ENCODE measurements at regions not wholly inside any gene's neighbourhood (a gene's known extent, or its start where the extent isn't known, plus 50 kb on each side); places are given as distances from the start of the nearest gene placed in this dataset.
A peak's percentile ranks its signal among the peaks of the same experiment; 100 is the strongest.

- peaks cover 5% of the 10 kb centered on the region; the same call in 1 of the 2 replicates for H3K4me1 ChIP-seq (ENCODE audit: low read length)
- no peaks in the 10 kb centered on the region for H4K20me1 ChIP-seq (ENCODE audit: insufficient read depth, low read length)
- no peaks in the 10 kb centered on the region for H3K36me3 ChIP-seq (replicated peaks; ENCODE audit: insufficient read depth, low read length)
- no peaks in the 10 kb centered on the region for H3K79me2 ChIP-seq (ENCODE audit: low read length)
- no peaks in the 10 kb centered on the region for H3K27me3 ChIP-seq (replicated peaks; ENCODE audit: insufficient read depth, low read length)
- H2AFZ ChIP-seq (ENCODE audit: low read length), result no peak overlapping the region
- H3K4me3 ChIP-seq (ENCODE audit: low read length), result no peak overlapping the region
- H3K27ac ChIP-seq (ENCODE audit: low read length), result no peak overlapping the region
- no peak for TF ChIP-seq EZH2 (optimal IDR thresholded peaks at IDR 0.05; ENCODE audit: low read depth, low read length)
- TF ChIP-seq CTCF (IDR thresholded peaks at IDR 0.05; ENCODE audit: low read length), result no peak
- TF ChIP-seq EZH2phosphoT487 (IDR thresholded peaks at IDR 0.05; ENCODE audit: low read length), result no peak
- no peaks in the 10 kb centered on the region for H3F3A ChIP-seq (ENCODE audit: insufficient read depth, low read length)
- no peaks in the 10 kb centered on the region for H3K9me2 ChIP-seq (replicated peaks; ENCODE audit: insufficient read depth, low read length)
- H3K9me3 ChIP-seq (replicated peaks; ENCODE audit: insufficient read depth, low read length), result no peaks in the 10 kb centered on the region
- H3K9ac ChIP-seq (ENCODE audit: low read length), result no peak overlapping the region
- no peak overlapping the region for H3K4me2 ChIP-seq (ENCODE audit: low read depth, low read length)
- DNase-seq, result no peak
Observed at GRCh38 chr4:127165971-127166370, 466.8 kb upstream of the INTU start.

GRCh38 chr4:127174201-127174600, 458.6 kb upstream of the INTU start:
- Histone ChIP-seq H3K9me3 (replicated peaks; ENCODE audit: insufficient read depth, low read length) (no peaks in the 10 kb centered on the region), H3K79me2 (ENCODE audit: low read length) (no peaks in the 10 kb centered on the region), H3K4me1 (ENCODE audit: low read length) (peaks cover 28% of the 10 kb centered on the region), H3K27ac (ENCODE audit: low read length) (peak overlapping the region; percentile 59; the same call in 1 of the 2 replicates), H3K27me3 (replicated peaks; ENCODE audit: insufficient read depth, low read length) (no peaks in the 10 kb centered on the region), H4K20me1 (ENCODE audit: insufficient read depth, low read length) (no peaks in the 10 kb centered on the region), H3K9ac (ENCODE audit: low read length) (no peak overlapping the region), H3K4me2 (ENCODE audit: low read depth, low read length) (peak overlapping the region; percentile 34), H2AFZ (ENCODE audit: low read length) (peak overlapping the region; percentile 40; the same call in 1 of the 2 replicates), H3K36me3 (replicated peaks; ENCODE audit: insufficient read depth, low read length) (no peaks in the 10 kb centered on the region), H3K9me2 (replicated peaks; ENCODE audit: insufficient read depth, low read length) (no peaks in the 10 kb centered on the region), H3F3A (ENCODE audit: insufficient read depth, low read length) (no peaks in the 10 kb centered on the region; the same call in 1 of the 2 replicates), H3K4me3 (ENCODE audit: low read length) (no peak overlapping the region; the same call in 1 of the 2 replicates)
- TF ChIP-seq CTCF (IDR thresholded peaks at IDR 0.05; ENCODE audit: low read length), result peak; percentile 11; the same call in 1 of the 2 replicates
- no peak for TF ChIP-seq EZH2phosphoT487 (IDR thresholded peaks at IDR 0.05; ENCODE audit: low read length)
- DNase-seq, result peak; percentile 67

GRCh38 chr4:127174616-127175015, 458.1 kb upstream of the INTU start:
- no peaks in the 10 kb centered on the region; the same call in 1 of the 2 replicates for H3F3A ChIP-seq (ENCODE audit: insufficient read depth, low read length)
- H4K20me1 ChIP-seq (ENCODE audit: insufficient read depth, low read length), result no peaks in the 10 kb centered on the region
- H2AFZ ChIP-seq (ENCODE audit: low read length), result no peak overlapping the region
- DNase-seq, result no peak
- TF ChIP-seq EZH2phosphoT487 (IDR thresholded peaks at IDR 0.05; ENCODE audit: low read length) (no peak), CTCF (IDR thresholded peaks at IDR 0.05; ENCODE audit: low read length) (no peak), EZH2 (optimal IDR thresholded peaks at IDR 0.05; ENCODE audit: low read depth, low read length) (no peak)
- H3K9me3 ChIP-seq (replicated peaks; ENCODE audit: insufficient read depth, low read length), result no peaks in the 10 kb centered on the region
- H3K27me3 ChIP-seq (replicated peaks; ENCODE audit: insufficient read depth, low read length), result no peaks in the 10 kb centered on the region
- peaks cover 30% of the 10 kb centered on the region for H3K4me1 ChIP-seq (ENCODE audit: low read length)
- no peak overlapping the region for H3K4me3 ChIP-seq (ENCODE audit: low read length)
- H3K27ac ChIP-seq (ENCODE audit: low read length), result peak overlapping the region; percentile 59; the same call in 1 of the 2 replicates
- H3K4me2 ChIP-seq (ENCODE audit: low read depth, low read length), result peak overlapping the region; percentile 34; the same call in 1 of the 2 replicates
- H3K9ac ChIP-seq (ENCODE audit: low read length), result no peak overlapping the region
- no peaks in the 10 kb centered on the region for H3K36me3 ChIP-seq (replicated peaks; ENCODE audit: insufficient read depth, low read length)
- no peaks in the 10 kb centered on the region for H3K9me2 ChIP-seq (replicated peaks; ENCODE audit: insufficient read depth, low read length)
- no peaks in the 10 kb centered on the region for H3K79me2 ChIP-seq (ENCODE audit: low read length)
